Natural killer cell treated with Interleukin-12 subunit alpha and Interleukin-12 subunit beta and Interleukin-15 and Interleukin-18, amount 100 ng/mL, for 72 hours (primary cell): ENCODE measurements at regions not wholly inside any gene's neighbourhood (a gene's known extent, or its start where the extent isn't known, plus 50 kb on each side); places are given as distances from the start of the nearest gene placed in this dataset.
A peak's percentile ranks its signal among the peaks of the same experiment; 100 is the strongest.
"Not testable (repeated sequence)": the region's sequence is repeated elsewhere in the genome, so short reads cannot be mapped to it uniquely, and the experiment has no call there.

Experiments used
- ATAC-seq, 2 donors: fragments of 150-1000 bp; cut with Tn5 transposase in 1 of 2; sonication (Bioruptor Pico), chemical (Tn5 transposase) in 1 of 2; 2 replicates each; pipeline ENCODE4 v1.10.0; 2021
- DNase-seq: peaks from one replicate; pipeline ENCODE4 v3.0.0; 2022; ENCODE audit warnings: low spot score
- H3K27ac Mint-ChIP-seq, 2 donors: 1 replicate in 1 of 2; 2 replicates in 1 of 2; pipeline ENCODE4 v1.8.0; 2022; ENCODE audit warnings: mixed read lengths in 2 of 2, mild to moderate bottlenecking in 1 of 2, moderate library complexity in 1 of 2
- H3K27me3 Mint-ChIP-seq, 2 donors: 1 replicate in 1 of 2; 2 replicates in 1 of 2; pipeline ENCODE4 v1.8.0; 2022; ENCODE audit warnings: mixed read lengths in 2 of 2
- H3K36me3 Mint-ChIP-seq: one replicate; pipeline ENCODE4 v1.8.0; 2022; ENCODE audit warnings: mixed read lengths
- H3K4me1 Mint-ChIP-seq, 2 donors: 1 replicate in 1 of 2; 2 replicates in 1 of 2; pipeline ENCODE4 v1.8.0; 2022; ENCODE audit warnings: low read depth in 2 of 2, mixed read lengths in 2 of 2, mild to moderate bottlenecking in 1 of 2
- H3K4me3 Mint-ChIP-seq: one replicate; pipeline ENCODE4 v1.8.0; 2022; ENCODE audit warnings: mixed read lengths
- H3K9me3 Mint-ChIP-seq: 2 replicates; pipeline ENCODE4 v1.8.0; 2022; ENCODE audit warnings: mixed read lengths

DNA sequence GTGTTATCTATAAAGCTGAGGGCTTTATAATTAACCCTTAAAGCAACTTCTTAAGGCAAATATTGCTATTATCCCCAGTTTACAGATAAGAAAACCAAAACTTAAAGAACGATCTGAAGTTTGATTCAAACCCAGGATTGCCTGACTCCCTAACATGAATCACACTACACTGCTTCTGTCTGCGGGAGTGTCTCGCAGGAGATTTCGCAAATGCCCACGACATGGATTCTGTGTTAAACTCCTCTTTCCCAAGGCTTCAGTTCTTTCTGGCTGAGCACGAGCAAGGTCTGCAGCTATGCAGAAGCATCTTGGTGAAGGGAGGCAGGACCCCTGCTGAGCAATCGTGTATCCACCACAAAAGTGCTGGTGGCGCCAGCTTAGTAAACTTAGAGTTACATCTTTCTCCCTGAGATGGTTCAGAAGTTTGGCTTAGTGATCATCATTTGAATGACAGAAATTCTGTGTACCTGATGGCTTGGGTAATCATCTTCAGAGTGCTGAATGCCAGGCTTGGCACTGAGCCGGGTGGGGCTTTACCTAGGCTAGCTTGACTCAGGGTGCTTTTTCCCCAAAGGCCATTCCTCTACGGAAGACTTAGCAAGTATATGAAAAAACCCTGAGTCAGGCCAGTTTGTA lies 81.4 kb upstream of the PIK3R1 start:
- DNase-seq (no peak), ATAC-seq (no peak)
- Mint-ChIP-seq H3K36me3 (no peaks in the 10 kb centered on the region), H3K4me1 (no peaks in the 10 kb centered on the region), H3K27me3 (peaks cover 21 to 22% of the 10 kb centered on the region in 2 donors), H3K4me3 (no peak overlapping the region), H3K9me3 (no peaks in the 10 kb centered on the region), H3K27ac (no peak overlapping the region)

- no peak for ATAC-seq
- DNase-seq, result no peak
- no peak overlapping the region for H3K4me3 Mint-ChIP-seq
- peaks cover 14 to 19% of the 10 kb centered on the region in 2 donors for H3K27me3 Mint-ChIP-seq
- no peak overlapping the region for H3K27ac Mint-ChIP-seq
- H3K36me3 Mint-ChIP-seq, result no peaks in the 10 kb centered on the region
- H3K9me3 Mint-ChIP-seq, result no peaks in the 10 kb centered on the region
- H3K4me1 Mint-ChIP-seq, result no peaks in the 10 kb centered on the region
Observed at GRCh38 chr5:68130253-68130652, 85.3 kb upstream of the PIK3R1 start.

GRCh38 chr5:68129364-68129763 lies 86.2 kb upstream of the PIK3R1 start:
- no peaks in the 10 kb centered on the region for H3K9me3 Mint-ChIP-seq
- DNase-seq (no peak), ATAC-seq (no peak)
- H3K36me3 Mint-ChIP-seq, result no peaks in the 10 kb centered on the region
- H3K4me1 Mint-ChIP-seq, result no peaks in the 10 kb centered on the region
- no peak overlapping the region for H3K4me3 Mint-ChIP-seq
- peaks cover 10 to 14% of the 10 kb centered on the region in 2 donors for H3K27me3 Mint-ChIP-seq
- no peak overlapping the region for H3K27ac Mint-ChIP-seq

DNA sequence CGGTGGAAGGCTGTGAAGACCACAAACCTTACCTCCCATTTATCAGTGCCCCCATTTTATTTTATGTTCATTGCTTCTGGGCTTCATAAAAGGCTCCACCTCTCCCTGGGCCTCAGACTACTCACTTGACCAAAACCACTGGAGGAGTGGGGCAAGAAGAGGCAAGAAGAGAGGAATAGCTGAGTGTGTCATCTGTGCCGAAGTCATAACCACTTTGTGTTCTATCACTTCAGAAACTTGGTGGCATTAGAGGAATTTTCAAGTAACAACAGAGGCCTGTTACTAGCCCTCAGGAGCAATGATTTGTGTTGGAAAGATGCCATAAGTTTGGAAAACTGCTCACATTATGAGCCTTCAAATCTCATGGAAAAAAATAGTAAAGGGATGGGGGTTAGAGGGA lies 88.7 kb upstream of the PIK3R1 start:
- no peaks in the 10 kb centered on the region for H3K9me3 Mint-ChIP-seq
- no peaks in the 10 kb centered on the region for H3K4me1 Mint-ChIP-seq
- H3K27ac Mint-ChIP-seq, result no peak overlapping the region
- DNase-seq (no peak), ATAC-seq (no peak)
- H3K36me3 Mint-ChIP-seq, result no peaks in the 10 kb centered on the region
- H3K27me3 Mint-ChIP-seq, result peaks cover 14 to 22% of the 10 kb centered on the region in 2 donors
- no peak overlapping the region for H3K4me3 Mint-ChIP-seq

GRCh38 chr5:68122439-68123328 lies 92.9 kb upstream of the PIK3R1 start:
- no peak overlapping the region for H3K27ac Mint-ChIP-seq
- H3K4me1 Mint-ChIP-seq, result peaks cover 0 to 3% of the 10 kb centered on the region in 2 donors
- H3K27me3 Mint-ChIP-seq, result peaks cover 7 to 31% of the 10 kb centered on the region in 2 donors
- H3K4me3 Mint-ChIP-seq, result no peak overlapping the region
- ATAC-seq (peak in 1 of 2 donors; percentile 65), DNase-seq (no peak)
- H3K9me3 Mint-ChIP-seq, result no peaks in the 10 kb centered on the region
- H3K36me3 Mint-ChIP-seq, result no peaks in the 10 kb centered on the region

DNA sequence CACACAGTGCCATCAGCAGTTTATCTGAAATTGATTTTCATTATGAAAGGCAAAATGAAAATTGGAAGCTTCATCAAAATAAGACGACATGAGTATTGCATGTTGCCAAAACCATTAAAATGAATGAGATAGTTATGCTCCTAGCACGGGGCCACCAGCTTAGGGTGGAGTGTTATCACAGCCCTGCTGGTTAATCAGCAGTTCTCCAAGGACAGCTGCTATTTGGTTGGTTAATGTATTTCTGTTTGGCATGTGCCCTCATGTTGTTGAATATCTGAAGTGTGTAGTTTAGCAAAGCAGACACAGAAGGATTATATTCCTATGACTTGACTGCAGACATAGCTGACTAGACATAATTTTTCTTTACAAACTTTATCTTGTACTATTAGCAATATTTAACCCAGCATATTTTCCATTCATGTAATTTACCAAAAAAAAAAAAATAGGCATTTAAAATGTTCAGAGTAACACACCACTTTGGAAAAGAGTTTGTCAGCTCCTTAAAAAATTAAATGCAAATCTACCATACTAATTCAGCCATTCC lies 98.6 kb upstream of the PIK3R1 start:
- no peak overlapping the region for H3K4me3 Mint-ChIP-seq
- peaks cover 18 to 23% of the 10 kb centered on the region in 2 donors for H3K27me3 Mint-ChIP-seq
- ATAC-seq, result no peak
- H3K9me3 Mint-ChIP-seq, result no peaks in the 10 kb centered on the region
- no peaks in the 10 kb centered on the region for H3K36me3 Mint-ChIP-seq
- no peak overlapping the region for H3K27ac Mint-ChIP-seq
- H3K4me1 Mint-ChIP-seq, result peaks cover 0 to 3% of the 10 kb centered on the region in 2 donors
- DNase-seq, result no peak

- no peak overlapping the region for H3K27ac Mint-ChIP-seq
- H3K36me3 Mint-ChIP-seq, result no peaks in the 10 kb centered on the region
- ATAC-seq (no peak), DNase-seq (no peak)
- H3K27me3 Mint-ChIP-seq, result peaks cover 18 to 20% of the 10 kb centered on the region in 2 donors
- H3K4me3 Mint-ChIP-seq, result no peak overlapping the region
- no peaks in the 10 kb centered on the region for H3K9me3 Mint-ChIP-seq
- H3K4me1 Mint-ChIP-seq, result peaks cover 0 to 3% of the 10 kb centered on the region in 2 donors
Observed at GRCh38 chr5:68116408-68116807, 99.1 kb upstream of the PIK3R1 start.

DNA sequence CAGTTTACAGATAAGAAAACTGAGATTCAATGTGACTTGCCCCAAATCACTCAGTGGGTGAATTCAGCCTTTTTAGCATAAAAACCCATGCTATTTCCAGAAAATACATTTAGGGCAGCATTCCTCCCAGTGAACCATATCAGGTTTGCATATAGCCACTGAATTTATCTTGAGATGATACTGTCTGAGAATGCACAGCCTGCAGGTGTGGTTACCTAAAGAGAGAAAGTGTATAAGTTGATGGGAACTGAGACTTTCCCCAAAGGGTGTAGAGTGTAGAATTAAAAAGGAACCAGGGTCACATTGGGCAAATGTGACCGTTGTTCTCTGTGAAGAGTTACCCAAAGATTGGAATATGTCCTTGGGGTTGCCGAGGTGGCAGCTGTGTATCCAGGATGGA lies 100.0 kb upstream of the PIK3R1 start:
- Mint-ChIP-seq H3K36me3 (no peaks in the 10 kb centered on the region), H3K4me1 (peaks cover 0 to 3% of the 10 kb centered on the region in 2 donors), H3K4me3 (no peak overlapping the region), H3K27ac (no peak overlapping the region), H3K9me3 (no peaks in the 10 kb centered on the region), H3K27me3 (peaks cover 15 to 18% of the 10 kb centered on the region in 2 donors)
- no peak for ATAC-seq
- no peak for DNase-seq

DNA sequence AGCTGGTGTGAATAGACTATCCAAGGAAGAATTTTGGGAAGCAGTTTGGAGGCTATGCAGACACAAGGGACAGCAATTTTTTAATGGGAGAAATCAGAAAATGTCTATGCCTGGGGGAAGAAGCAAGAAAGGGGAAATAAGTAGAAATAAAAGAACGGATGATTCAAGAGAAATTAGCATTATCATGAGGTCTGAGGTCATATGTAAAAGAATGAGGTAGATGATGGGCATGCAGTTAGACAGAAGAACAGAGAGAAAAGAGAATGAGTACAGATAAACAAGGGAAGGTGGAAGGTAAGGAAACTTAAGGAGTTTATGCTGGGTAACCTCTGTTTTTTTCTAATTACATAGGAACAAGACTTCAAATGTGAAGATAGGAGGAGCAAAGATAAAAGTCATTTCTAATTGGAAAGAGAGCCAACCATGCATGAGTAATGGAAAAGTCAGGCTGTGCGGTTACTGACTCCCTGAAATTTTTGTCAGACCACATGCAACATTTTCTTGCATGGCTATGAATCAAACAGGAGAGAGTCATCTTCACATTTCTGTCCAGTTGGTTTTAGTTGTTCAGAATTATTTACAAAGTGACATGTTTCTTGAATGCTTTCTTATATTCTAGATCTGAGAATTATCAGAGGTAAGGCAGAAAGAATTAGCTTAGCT lies 101.0 kb upstream of the PIK3R1 start:
- Mint-ChIP-seq H3K27me3 (peaks cover 13 to 18% of the 10 kb centered on the region in 2 donors), H3K27ac (no peak overlapping the region), H3K9me3 (no peaks in the 10 kb centered on the region), H3K4me3 (no peak overlapping the region), H3K36me3 (no peaks in the 10 kb centered on the region), H3K4me1 (no peaks in the 10 kb centered on the region)
- DNase-seq (no peak), ATAC-seq (no peak)

DNA sequence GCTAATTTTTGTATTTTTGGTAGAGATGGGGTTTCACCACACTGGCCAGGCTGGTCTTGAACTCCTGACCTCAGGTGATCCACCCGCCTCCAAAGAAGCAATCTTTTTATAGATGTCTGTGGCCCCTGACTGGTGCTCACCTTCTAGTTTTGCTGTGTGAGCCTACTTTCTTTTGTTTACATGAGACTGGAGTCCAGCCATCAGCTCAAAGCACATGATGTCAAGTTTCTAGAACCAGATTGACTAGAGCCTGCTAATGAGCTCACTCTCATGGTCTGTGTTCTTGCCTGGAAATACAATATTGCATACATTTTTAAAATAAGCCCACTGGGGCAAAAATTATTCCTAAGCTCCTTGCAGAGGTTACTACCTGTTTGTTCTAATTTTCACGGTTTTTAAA lies 102.9 kb upstream of the PIK3R1 start:
- Mint-ChIP-seq H3K4me1 (no peaks in the 10 kb centered on the region), H3K4me3 (no peak overlapping the region), H3K27me3 (peaks cover 10 to 11% of the 10 kb centered on the region in 2 donors), H3K9me3 (no peaks in the 10 kb centered on the region), H3K27ac (no peak overlapping the region), H3K36me3 (no peaks in the 10 kb centered on the region)
- ATAC-seq, result no peak
- no peak for DNase-seq

DNA sequence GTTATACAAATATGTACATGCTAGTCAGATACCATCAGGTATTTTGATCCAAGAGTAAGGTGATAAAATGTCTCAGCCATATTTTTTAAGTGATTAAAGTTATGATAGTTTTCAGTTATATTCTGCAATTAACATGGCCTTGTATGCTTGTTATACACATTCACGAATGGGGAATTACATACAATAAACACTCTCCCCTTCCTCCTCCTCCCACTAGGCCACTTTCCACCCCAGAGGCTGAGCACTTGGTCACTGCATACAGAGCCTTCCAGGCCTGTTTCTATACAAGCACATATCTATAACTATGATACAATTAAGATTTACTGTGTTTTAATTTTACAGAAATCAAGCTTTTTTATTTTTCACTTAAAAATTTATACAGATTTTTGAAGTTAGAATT lies 104.7 kb upstream of the PIK3R1 start:
- ATAC-seq (no peak), DNase-seq (no peak)
- Mint-ChIP-seq H3K4me3 (no peak overlapping the region), H3K36me3 (peaks cover 5% of the 10 kb centered on the region), H3K27ac (no peak overlapping the region), H3K4me1 (no peaks in the 10 kb centered on the region), H3K27me3 (peaks cover 9 to 11% of the 10 kb centered on the region in 2 donors), H3K9me3 (no peaks in the 10 kb centered on the region)

- Mint-ChIP-seq H3K4me3 (no peak overlapping the region), H3K27me3 (peaks cover 5 to 13% of the 10 kb centered on the region in 2 donors), H3K9me3 (no peaks in the 10 kb centered on the region), H3K4me1 (no peaks in the 10 kb centered on the region), H3K36me3 (peaks cover 6% of the 10 kb centered on the region), H3K27ac (no peak overlapping the region)
- ATAC-seq (no peak), DNase-seq (no peak)
Observed at GRCh38 chr5:68110264-68110663, 105.3 kb upstream of the PIK3R1 start.

- not testable (repeated sequence) for H3K9me3 Mint-ChIP-seq, H3K4me1 Mint-ChIP-seq, ATAC-seq, H3K27ac Mint-ChIP-seq, DNase-seq, H3K4me3 Mint-ChIP-seq
- Mint-ChIP-seq H3K36me3 (peaks cover 18% of the 10 kb centered on the region), H3K27me3 (peaks cover 7 to 17% of the 10 kb centered on the region in 2 donors)
Observed at GRCh38 chr5:68104217-68104616, 111.3 kb upstream of the PIK3R1 start.

DNA sequence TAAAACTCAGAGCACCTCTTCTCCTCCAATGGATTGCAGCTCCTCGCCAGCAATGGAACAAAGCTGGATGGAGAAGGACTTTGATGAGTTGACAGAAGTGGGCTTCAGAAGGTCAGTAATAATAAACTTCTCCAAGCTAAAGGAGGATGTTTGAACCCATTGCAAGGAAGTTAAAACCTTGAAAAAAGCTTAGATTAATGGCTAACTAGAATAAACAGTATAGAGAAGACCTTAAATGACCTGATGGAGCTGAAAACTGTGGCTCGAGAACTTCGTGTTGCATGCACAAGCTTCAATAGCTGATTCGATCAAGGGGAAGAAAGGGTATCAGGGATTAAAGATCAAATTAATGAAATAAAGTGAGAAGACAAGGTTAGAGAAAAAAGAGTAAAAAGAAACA lies 112.3 kb upstream of the PIK3R1 start:
- Mint-ChIP-seq H3K36me3 (peaks cover 18% of the 10 kb centered on the region), H3K27me3 (peaks cover 7 to 17% of the 10 kb centered on the region in 2 donors)
- DNase-seq, H3K9me3 Mint-ChIP-seq, H3K4me3 Mint-ChIP-seq, ATAC-seq, H3K4me1 Mint-ChIP-seq, H3K27ac Mint-ChIP-seq: not testable (repeated sequence)
